WTC11 (cell line): ENCODE measurements at regions not wholly inside any gene's neighbourhood (a gene's known extent, or its start where the extent isn't known, plus 50 kb on each side); places are given as distances from the start of the nearest gene placed in this dataset.

Source experiments
- CREB1 ChIP-seq: sonication (generic); formaldehyde crosslinking; IDR thresholded peaks from 2 replicates; pipeline ENCODE4 v1.8.0; 2023; ENCODE audit warnings: mild to moderate bottlenecking, missing genetic modification reagents
- ESRRA ChIP-seq: sonication (generic); formaldehyde crosslinking; IDR thresholded peaks from 2 replicates; pipeline ENCODE4 v1.8.1; 2022; ENCODE audit warnings: mild to moderate bottlenecking, missing genetic modification reagents, borderline replicate concordance
- FOXJ3 ChIP-seq: sonication (generic); formaldehyde crosslinking; IDR thresholded peaks from 2 replicates; pipeline ENCODE4 v1.9.0; 2021; ENCODE audit warnings: missing genetic modification reagents, mild to moderate bottlenecking, borderline replicate concordance
- JUN ChIP-seq: sonication (generic); formaldehyde crosslinking; IDR thresholded peaks from 2 replicates; pipeline ENCODE4 v1.8.0; 2023; ENCODE audit warnings: mild to moderate bottlenecking, missing genetic modification reagents
- NR2C2 ChIP-seq: sonication (generic); formaldehyde crosslinking; IDR thresholded peaks from 2 replicates; pipeline ENCODE4 v1.8.0; 2022; ENCODE audit warnings: mild to moderate bottlenecking, missing genetic modification reagents
- ZNF416 ChIP-seq: fragments of 250-450 bp; sonication (Bioruptor Pico); IDR thresholded peaks from 2 replicates; pipeline ENCODE4 v1.9.0; 2021; ENCODE audit warnings: mild to moderate bottlenecking, inconsistent platforms
- TF ChIP-seq, protein P1 (sequence below): fragments of 200-600 bp; IDR thresholded peaks from 2 replicates; pipeline ENCODE4 v1.8.0; 2022; ENCODE audit warnings: antibody characterized with exemption
- TF ChIP-seq, protein P2 (sequence below): sonication (generic); formaldehyde crosslinking; IDR thresholded peaks from 2 replicates; pipeline ENCODE4 v1.8.1; 2023; ENCODE audit warnings: mild to moderate bottlenecking, missing genetic modification reagents

DNA sequence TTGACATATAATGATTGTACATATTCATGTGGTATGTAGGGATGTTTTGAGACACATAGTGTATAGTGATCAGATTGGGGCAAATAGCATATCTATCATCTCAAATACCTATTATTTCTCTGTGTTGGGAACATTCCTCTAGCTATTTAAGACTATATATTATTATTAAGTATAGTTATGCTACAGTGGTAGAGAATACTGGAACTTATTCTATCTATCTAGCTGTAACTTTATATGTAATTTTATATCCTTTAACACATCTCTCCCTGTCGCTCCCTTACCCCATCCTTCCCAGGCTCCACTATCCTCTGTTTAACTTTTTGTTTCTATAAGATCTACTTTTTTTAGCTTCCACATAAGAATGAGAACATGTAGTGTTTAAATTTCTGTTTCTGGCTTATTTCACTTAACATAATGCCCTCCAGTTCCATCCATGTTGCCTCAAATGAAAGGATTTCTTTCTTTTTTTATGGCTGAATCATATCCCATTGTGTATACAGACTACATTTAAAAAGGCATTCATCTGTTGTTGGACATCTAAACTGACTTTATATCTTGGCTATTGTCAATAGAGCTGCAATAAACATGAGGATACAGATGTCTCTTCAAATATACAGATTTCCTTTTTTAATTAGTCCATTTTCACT, 102.1 kb upstream of the GZMB start:
- TF ChIP-seq JUN (no peak), NR2C2 (no peak), FOXJ3 (CRISPR knock-in tag) (no peak), CREB1 (no peak), ESRRA (CRISPR knock-in tag) (no peak), ZNF416 (CRISPR knock-in tag) (no peak)
- TF ChIP-seq, protein P1, sequence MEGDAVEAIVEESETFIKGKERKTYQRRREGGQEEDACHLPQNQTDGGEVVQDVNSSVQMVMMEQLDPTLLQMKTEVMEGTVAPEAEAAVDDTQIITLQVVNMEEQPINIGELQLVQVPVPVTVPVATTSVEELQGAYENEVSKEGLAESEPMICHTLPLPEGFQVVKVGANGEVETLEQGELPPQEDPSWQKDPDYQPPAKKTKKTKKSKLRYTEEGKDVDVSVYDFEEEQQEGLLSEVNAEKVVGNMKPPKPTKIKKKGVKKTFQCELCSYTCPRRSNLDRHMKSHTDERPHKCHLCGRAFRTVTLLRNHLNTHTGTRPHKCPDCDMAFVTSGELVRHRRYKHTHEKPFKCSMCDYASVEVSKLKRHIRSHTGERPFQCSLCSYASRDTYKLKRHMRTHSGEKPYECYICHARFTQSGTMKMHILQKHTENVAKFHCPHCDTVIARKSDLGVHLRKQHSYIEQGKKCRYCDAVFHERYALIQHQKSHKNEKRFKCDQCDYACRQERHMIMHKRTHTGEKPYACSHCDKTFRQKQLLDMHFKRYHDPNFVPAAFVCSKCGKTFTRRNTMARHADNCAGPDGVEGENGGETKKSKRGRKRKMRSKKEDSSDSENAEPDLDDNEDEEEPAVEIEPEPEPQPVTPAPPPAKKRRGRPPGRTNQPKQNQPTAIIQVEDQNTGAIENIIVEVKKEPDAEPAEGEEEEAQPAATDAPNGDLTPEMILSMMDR: no peak
- TF ChIP-seq, protein P2, sequence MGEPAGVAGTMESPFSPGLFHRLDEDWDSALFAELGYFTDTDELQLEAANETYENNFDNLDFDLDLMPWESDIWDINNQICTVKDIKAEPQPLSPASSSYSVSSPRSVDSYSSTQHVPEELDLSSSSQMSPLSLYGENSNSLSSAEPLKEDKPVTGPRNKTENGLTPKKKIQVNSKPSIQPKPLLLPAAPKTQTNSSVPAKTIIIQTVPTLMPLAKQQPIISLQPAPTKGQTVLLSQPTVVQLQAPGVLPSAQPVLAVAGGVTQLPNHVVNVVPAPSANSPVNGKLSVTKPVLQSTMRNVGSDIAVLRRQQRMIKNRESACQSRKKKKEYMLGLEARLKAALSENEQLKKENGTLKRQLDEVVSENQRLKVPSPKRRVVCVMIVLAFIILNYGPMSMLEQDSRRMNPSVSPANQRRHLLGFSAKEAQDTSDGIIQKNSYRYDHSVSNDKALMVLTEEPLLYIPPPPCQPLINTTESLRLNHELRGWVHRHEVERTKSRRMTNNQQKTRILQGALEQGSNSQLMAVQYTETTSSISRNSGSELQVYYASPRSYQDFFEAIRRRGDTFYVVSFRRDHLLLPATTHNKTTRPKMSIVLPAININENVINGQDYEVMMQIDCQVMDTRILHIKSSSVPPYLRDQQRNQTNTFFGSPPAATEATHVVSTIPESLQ (CRISPR knock-in tag): no peak
